ENCODE measurements at regions not wholly inside any gene's neighbourhood (a gene's known extent, or its start where the extent isn't known, plus 50 kb on each side); places are given as distances from the start of the nearest gene placed in this dataset.

- no peak for DNase-seq
- CTCF ChIA-PET: no interaction called here
- H3K4me1 Mint-ChIP-seq: peaks cover 3% of the 10 kb centered on the region
- TF ChIP-seq CTCF (IDR thresholded peaks at IDR 0.05): no peak
- H3K36me3 Mint-ChIP-seq (ENCODE audit: low read depth): no peaks in the 10 kb centered on the region
- intact Hi-C loops (cut with micrococcal nuclease): no loop called here
- H3K27ac Mint-ChIP-seq: no peak overlapping the region
- peaks cover 5% of the 10 kb centered on the region for H3K27me3 Mint-ChIP-seq
- no peak for ATAC-seq (ENCODE audit: low read depth)
- H3K4me3 Mint-ChIP-seq: no peak overlapping the region
- peaks cover 5% of the 10 kb centered on the region for H3K9me3 Mint-ChIP-seq
- POLR2A ChIA-PET: no interaction called here
These were observed 181.9 kb downstream of the FGF18 start for GRCh38 chr5:171601266-171601881.

- DNase-seq (no peak), ATAC-seq (ENCODE audit: low read depth) (no peak)
- no peak overlapping the region for H3K4me3 Mint-ChIP-seq
- no peak for TF ChIP-seq CTCF (IDR thresholded peaks at IDR 0.05)
- no peaks in the 10 kb centered on the region for H3K27me3 Mint-ChIP-seq
- H3K27ac Mint-ChIP-seq: no peak overlapping the region
- intact Hi-C loops (cut with micrococcal nuclease): no loop called here
- peaks cover 3% of the 10 kb centered on the region for H3K4me1 Mint-ChIP-seq
- peaks cover 12% of the 10 kb centered on the region for H3K9me3 Mint-ChIP-seq
- H3K36me3 Mint-ChIP-seq (ENCODE audit: low read depth): no peaks in the 10 kb centered on the region
- CTCF ChIA-PET: no interaction called here
- POLR2A ChIA-PET: no interaction called here
These were observed 182.0 kb upstream of the SMIM23 start for GRCh38 chr5:171603591-171603990.

GRCh38 chr5:171604195-171604594 lies 181.4 kb upstream of the SMIM23 start:
- H3K36me3 Mint-ChIP-seq (ENCODE audit: low read depth): no peaks in the 10 kb centered on the region
- no peak overlapping the region for H3K4me3 Mint-ChIP-seq
- intact Hi-C loops (cut with micrococcal nuclease): no loop called here
- ChIA-PET CTCF (no interaction called here), POLR2A (no interaction called here)
- DNase-seq (no peak), ATAC-seq (ENCODE audit: low read depth) (no peak)
- H3K4me1 Mint-ChIP-seq: peaks cover 3% of the 10 kb centered on the region
- H3K27me3 Mint-ChIP-seq: no peaks in the 10 kb centered on the region
- TF ChIP-seq CTCF (IDR thresholded peaks at IDR 0.05): no peak
- H3K9me3 Mint-ChIP-seq: peaks cover 12% of the 10 kb centered on the region
- H3K27ac Mint-ChIP-seq: no peak overlapping the region

GRCh38 chr5:171606414-171607024 lies 179.1 kb upstream of the SMIM23 start:
- DNase-seq (no peak), ATAC-seq (ENCODE audit: low read depth) (no peak)
- H3K27ac Mint-ChIP-seq: no peak overlapping the region
- TF ChIP-seq CTCF (IDR thresholded peaks at IDR 0.05): no peak
- POLR2A ChIA-PET: no interaction called here
- CTCF ChIA-PET: interaction anchor here (1.0 to 1.1 kb wide), 3 partner anchors 11 to 70 kb away, joined by 3 read pairs; no protein-coding TSS in a partner anchor
- no peaks in the 10 kb centered on the region for H3K36me3 Mint-ChIP-seq (ENCODE audit: low read depth)
- H3K4me1 Mint-ChIP-seq: no peaks in the 10 kb centered on the region
- no peak overlapping the region for H3K4me3 Mint-ChIP-seq
- H3K27me3 Mint-ChIP-seq: no peaks in the 10 kb centered on the region
- peaks cover 12% of the 10 kb centered on the region for H3K9me3 Mint-ChIP-seq
- intact Hi-C loops (cut with micrococcal nuclease): no loop called here

GRCh38 chr5:171607863-171608262 lies 177.8 kb upstream of the SMIM23 start:
- intact Hi-C loops (cut with micrococcal nuclease): no loop called here
- no peaks in the 10 kb centered on the region for H3K4me1 Mint-ChIP-seq
- no peaks in the 10 kb centered on the region for H3K36me3 Mint-ChIP-seq (ENCODE audit: low read depth)
- H3K4me3 Mint-ChIP-seq: no peak overlapping the region
- TF ChIP-seq CTCF (IDR thresholded peaks at IDR 0.05): no peak
- ATAC-seq (ENCODE audit: low read depth) (no peak), DNase-seq (no peak)
- no peak overlapping the region for H3K27ac Mint-ChIP-seq
- ChIA-PET POLR2A (no interaction called here), CTCF (no interaction called here)
- H3K9me3 Mint-ChIP-seq: peaks cover 12% of the 10 kb centered on the region
- H3K27me3 Mint-ChIP-seq: peaks cover 1% of the 10 kb centered on the region

Data from activated B cell treated with CpG ODN at 0.5 μM for 24 hours (primary cell).